ENCODE measurements at regions not wholly inside any gene's neighbourhood (a gene's known extent, or its start where the extent isn't known, plus 50 kb on each side); places are given as distances from the start of the nearest gene placed in this dataset.
"Not testable (repeated sequence)": the region's sequence is repeated elsewhere in the genome, so short reads cannot be mapped to it uniquely, and the experiment has no call there.

DNA sequence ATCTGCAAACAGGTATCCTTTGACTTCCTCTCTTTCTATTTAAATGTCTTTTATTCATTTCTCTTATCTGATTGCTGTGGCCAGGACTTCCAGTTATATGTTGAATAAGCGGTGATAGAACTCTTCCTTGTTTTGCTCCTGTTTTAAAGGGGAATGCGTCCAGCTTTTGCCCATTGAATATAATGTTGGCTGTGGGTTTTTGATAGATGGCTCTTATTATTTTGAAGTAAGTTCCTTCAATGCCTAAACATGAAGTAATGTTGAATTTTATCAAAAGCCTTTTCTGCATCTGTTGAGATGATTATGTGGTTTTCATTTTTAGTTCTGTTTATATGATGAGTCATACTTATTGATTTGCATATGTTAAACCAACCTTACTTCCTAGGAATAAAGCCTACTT lies 300.5 kb upstream of the CTNND2 start:
- no peak for DNase-seq

DNA sequence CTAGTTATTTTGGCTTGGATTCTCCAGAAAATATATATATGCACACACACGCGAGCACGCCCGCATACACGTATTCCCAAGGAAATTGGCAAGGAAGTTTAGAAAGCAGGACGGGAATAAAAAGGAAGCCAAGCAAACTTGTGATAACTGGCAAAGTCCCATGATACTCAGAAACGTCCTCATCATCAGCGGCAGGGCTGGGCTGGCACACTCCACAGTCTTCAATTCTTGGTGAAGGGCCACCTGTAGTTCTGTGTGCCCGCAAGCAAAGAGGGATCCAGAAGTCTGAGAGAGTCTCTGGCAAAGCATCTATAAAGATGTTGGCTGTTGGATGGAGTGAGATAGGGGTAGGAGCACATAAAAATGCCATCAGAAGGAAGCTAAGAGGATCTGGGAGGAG lies 289.3 kb upstream of the CTNND2 start:
- DNase-seq: no peak

DNA sequence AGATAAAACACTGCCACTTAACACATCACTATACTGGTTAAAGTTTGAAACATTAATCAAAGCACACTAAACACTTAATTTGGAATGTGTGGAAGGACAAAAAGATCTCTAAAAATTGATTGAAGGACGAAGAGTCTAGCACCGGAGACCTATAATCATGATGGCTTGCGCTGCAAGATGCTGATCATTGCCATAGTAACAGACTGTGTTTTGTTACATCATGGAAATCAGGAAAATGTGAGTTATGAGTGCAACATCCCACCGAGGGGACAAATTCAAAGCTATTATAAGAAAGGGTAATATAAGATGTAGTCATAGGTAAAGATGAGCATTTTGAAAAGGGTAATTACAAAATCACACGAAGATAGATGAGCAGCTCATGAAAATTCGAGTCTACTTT lies 278.8 kb upstream of the CTNND2 start:
- DNase-seq: no peak

DNA sequence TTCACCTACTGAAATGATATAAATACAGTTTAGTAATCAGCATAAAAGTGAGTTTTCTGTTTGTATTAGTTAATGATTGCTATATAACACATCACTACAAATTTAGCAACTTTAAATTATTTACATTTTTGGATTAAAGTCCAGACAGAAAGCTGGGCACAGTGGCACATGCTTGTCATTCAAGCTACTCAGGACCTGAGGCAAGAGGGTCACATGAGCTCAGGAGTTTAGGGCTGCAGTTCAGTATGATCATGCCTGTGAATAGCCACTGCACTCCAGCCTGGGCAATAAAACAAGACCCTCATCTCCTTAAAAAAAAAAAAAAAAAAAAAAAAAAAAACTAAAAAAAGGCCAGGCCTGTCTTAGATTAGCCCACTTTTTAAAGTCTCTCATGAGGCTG lies 273.6 kb upstream of the CTNND2 start:
- no peak for DNase-seq

DNA sequence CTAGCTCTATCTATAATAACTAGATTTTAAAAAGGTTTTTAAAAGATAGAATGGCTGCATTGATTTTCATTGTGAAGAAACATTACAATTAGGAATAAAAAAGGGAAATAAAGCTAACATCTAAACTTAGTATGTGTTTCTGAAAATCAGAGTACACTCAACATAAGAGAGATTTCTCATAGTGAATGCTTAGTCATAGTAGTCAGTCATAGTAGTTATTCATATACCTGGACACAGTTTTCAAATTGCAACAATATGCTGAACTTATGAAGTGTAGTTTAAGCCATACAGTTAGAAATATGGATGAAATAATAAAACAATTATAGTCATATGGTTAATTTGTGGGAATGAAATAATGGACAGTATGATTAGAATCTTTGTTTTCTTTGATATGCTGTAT lies 273.0 kb upstream of the CTNND2 start:
- no peak for DNase-seq

DNA sequence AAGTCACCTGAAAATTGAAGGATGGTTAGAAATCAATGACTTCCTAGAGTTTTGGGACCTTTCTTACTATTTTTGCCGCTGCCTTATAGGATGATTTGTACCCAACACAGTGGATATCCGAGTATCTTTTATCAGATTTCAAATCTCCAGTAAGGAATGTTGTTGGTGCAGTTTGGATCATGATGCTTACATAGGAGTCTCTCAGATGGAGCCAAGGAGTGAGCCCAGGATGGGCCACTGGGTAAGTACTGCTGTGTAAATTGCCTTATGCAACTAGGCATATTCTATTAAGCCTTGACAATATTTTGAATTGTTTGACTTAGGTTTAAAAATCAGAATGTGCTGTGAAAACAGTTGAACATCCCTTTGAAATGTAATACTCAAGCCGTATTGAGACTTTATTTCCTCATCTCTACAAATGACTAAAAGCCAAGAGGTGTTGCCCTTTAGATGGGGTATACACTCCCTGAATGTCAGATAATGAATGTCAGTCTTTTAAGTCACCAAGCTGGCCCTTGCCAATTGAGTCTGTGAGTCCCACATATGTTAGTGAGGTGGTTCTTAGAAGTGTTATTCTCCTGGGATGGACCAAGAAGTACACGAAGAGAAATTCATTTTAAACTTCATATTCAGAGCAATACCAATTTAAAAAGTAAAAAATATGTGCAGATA lies 271.8 kb upstream of the CTNND2 start:
- no peak for DNase-seq

DNA sequence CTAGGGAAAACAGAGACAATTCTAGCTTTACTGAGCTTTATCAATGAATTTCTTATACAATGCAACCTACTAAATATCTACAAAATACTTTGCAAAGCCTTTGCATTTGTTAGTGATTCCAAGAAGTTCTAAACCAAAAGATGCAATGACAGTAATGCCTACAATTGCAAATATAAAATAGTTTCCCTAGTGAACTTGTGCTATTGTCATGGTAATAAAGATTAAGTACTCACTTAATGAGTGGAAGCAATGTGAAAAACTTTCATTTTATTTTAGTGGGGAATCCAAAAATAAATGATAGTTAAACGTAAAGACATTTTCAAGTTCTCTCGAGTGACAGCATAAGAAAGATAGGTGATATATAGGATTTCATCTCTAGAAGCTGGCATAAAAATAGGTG lies 270.5 kb upstream of the CTNND2 start:
- DNase-seq: no peak

DNA sequence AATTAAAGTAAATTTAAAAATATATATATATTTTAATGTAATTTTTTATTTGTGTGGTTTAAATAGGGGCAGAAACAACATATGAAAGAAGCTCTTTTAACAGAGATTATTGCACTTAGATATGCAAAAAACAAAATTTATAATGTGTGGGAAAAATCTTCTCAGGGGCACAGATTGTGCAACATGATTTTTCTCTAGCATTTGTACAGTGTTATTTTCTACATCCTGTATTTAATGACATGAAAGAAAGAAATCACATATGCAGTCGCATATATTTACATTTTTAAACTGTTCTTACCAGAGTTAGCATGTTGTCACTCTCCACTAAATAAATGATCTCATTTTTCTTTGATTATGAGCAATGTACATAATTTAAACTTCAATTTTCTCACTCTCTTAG lies 265.3 kb upstream of the CTNND2 start:
- no peak for DNase-seq

DNA sequence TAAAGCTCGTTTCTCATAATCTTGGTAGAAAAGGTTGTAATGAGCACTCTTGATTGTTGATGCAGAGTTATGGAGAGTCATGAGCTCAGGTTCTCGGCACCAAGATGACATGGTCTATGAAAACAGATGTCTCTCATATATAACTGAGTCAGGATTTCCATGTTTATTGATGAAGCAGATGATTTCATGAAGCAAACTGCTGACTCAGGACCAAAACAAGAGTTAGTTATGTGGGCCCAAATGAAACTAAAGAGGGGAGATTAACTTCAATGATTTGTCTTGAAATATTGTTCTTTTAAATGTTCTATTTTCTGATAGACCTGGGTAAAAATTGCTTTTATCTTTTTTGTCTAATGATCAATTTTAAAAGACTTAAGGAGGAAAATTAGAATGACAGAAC lies 258.6 kb upstream of the CTNND2 start:
- no peak for DNase-seq

DNA sequence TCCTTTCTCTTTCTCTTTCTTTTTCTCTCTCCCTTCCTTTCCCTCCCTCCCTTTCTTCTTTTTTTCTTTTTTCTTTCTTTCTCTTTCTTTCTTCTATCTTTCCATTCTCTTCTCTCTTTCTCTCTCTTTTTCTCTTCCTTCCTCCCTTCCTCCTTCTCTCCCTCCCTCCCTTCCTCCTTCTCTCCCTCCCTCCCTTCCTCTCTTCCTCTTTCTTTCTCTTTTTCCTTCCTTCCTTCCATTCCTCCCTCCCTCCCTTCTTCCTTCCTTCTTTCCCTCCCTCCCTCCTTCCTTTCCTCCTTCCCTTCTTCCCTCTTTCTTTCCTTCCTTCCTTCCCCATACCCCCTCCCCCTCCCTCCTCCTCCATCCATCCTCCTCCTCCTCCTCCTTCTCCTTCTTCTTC lies 243.3 kb upstream of the CTNND2 start:
- no peak for DNase-seq

DNA sequence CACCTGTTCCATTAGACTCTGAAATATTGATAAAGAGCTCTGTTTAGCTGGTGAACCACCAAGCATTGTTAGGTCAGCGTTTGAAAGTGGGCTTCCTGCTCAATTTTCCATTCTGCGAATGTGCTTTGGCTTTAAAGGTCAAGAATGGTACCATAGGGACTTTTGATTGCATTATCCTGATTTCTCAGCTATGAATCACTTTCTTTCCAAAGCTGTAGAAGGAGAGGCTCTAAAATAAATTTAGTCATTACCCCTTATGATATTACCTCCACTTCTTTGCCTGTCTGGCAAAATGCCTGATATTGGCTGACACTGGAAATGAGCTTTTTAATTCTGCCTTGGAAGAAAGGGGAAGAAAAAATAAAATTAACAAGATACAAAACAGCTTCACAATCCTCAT lies 237.2 kb upstream of the CTNND2 start:
- DNase-seq: no peak

DNA sequence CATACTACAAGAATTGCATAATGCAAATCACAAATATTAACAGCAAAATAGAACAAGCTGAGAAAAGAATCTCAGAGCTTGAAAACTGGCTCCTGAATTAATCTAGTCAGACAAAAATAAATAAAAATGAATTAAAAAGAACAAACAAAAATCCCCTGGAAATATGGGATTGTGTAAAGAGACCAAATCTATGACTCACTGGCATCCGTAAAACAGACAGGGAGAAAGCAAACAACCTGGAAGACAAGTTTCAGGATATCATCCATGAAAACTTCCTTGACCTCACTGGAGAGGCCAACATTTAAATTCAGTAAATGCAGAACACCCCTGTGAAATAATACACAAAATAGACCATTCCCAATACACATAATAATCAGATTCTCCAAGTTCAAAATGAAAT lies 229.3 kb upstream of the CTNND2 start:
- no peak for DNase-seq

DNA sequence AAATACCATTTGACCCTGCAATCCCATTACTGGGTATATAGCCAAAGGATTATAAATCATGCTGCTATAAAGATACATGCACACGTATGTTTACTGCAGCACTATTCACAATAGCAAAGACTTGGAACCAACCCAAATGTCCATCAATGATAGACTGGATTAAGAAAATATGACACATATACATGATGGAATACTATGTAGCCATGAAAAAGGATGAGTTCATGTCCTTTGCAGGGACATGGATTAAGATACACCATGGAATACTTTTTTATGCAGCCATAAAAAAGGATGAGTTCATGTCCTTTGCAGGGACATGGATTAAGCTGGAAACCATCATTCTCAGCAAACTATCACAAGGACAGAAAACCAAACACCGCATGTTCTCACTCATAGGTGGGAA lies 226.8 kb upstream of the CTNND2 start:
- not testable (repeated sequence) for DNase-seq

DNA sequence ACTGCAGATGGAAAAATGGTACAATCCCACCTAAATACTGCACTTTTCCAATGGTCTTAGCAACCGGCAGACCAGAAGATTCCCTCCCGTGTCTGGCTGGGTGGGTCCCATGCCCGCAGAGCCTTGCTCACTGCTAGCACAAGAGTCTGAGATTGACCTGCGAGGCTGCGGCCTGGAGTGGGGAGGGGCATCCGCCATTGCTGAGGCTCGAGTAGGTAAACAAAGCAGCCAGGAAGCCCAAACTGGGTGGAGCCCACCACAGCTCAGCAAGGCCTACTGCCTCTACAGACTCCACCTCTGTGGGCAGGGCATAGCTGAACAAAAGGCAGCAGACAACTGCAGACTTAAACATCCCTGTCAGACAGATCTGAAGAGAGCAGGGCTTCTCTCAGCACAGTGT lies 221.6 kb upstream of the CTNND2 start:
- no peak for DNase-seq

DNA sequence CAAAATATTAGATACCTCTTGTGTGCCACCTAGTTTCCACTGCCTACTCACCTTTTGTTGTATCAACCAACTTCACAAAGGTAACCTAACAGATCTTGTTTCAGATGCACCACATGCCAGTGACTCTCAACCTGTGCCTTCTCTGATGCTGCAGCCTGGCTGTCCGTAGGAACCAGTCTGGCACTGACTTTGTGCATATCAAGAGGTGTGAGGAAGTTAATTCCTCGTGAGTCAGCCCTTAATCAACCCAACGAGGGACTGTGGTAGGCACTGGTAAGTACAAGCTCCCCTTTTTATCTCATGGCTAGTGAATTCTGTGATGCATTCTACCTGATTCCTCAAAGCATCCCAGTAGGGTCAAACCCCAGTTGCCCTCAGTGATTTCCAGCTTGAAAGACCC lies 215.4 kb upstream of the CTNND2 start:
- DNase-seq: no peak

DNA sequence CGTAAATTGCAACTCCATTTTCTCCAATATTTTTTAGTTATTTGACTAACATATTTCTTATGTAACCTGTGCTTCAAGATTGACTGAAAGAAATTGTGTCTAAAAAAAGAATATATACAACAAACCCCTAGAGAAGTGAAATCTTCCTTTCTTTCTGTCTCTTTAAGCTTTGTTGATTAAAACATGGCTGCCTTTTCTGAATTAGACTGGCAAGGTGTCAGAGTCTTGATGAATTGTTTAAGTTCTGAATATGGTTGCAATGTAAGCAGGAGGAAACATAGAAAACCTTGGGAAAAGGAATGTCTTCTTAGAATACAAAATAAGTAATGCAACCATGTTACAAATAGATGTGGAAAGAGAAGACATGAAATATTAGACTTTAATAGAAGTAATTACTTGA lies 209.8 kb upstream of the CTNND2 start:
- no peak for DNase-seq

DNA sequence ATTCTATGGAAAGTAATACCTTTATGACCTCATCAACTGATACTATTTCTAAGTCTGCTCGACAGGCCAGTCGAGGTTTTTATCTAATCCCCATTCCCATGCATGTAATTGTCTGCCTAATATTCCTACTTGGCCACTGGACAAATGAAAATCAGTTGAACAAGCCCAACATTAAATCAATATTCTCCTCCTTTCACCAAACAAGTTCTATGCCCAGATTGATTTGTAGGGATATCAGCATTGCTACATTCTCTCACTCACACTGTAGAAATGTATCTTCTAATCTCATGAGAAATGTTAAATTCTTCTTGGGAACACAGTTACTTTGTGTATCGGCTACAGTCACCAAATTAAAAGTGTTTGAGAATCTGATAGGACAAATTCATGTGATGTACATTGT lies 208.8 kb upstream of the CTNND2 start:
- no peak for DNase-seq

DNA sequence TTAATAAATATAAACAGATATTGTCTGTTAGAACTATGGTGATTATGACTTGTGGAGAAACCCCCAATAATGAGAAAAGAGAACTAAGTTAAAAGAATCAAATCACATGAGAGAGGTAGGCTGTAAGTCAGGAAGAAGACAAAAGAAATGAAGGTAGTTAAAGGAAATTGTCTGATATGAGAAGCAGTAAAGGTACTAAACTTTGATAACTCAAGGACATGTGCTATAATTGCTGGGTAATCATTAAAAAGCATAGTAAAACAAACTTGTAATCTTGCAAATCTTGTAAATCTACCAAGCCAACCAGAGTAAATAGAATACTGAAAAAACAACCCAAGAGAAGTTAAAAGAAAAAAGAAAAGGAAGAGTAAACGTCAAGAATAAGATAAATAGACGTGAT lies 207.0 kb upstream of the CTNND2 start:
- no peak for DNase-seq

DNA sequence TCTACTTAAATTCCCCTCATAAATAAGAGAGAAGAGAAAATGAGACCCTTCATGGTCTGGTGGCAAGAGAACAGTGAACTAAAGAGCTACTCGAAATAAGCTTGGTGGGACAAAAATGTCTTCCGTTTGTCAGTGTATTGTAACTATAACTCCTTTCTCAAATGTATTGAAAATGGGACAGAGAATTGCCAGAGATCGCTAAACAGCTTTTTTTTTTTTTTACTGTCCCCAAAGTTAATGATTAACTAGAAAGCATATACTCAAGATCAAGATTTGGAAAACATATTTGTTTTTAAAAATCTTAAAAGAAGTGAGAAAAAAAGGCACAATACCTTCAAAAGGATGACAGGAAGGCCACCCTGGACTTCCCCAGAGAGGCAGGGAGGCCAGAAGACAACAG lies 206.4 kb upstream of the CTNND2 start:
- no peak for DNase-seq

DNA sequence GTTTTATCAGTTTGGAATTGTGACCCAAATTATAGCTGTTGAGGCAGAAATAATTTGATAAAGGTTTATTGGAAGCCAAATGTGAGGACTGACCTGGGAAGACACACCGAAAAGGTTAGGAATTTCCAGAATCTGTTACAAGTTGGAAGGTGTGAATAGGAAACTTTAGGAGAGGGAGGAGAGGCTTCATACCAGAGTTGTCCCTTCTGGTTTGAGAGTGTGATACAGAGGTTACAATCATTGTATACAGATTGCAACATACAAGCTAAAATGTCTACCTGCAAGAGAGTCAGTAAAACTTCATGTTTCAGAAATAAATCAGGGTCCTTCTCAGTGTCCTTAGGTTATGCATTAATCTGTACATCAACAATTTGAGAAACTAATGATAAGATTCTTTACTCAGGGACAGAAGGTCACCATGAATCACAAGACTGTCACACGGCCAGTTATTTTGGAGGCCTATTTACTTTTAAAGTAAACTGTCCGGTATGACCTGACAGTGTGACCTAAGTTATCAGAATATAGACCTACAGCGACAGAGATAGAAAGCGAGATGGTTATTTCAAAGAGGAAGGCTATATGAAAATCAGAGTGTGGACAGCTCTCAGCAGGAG lies 204.9 kb upstream of the CTNND2 start:
- DNase-seq: no peak

DNA sequence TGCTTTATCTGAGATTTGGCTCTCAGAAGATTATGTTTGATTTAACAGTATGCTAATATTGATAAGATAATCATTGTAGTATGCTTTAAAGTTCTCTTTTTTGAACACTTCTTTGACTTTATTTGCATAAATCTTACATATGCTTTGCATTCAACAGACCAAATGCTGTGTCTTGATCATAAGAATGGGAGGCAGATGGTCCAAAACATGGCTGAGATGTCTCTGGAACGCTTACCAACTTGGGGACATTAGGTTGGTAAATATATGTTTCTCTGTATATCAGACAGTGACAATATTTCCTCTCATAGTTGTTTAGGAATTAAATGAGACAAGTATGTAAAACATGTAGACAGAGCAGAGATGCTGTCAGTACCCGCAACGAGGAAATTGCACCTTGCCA lies 197.9 kb upstream of the CTNND2 start:
- DNase-seq: no peak

DNA sequence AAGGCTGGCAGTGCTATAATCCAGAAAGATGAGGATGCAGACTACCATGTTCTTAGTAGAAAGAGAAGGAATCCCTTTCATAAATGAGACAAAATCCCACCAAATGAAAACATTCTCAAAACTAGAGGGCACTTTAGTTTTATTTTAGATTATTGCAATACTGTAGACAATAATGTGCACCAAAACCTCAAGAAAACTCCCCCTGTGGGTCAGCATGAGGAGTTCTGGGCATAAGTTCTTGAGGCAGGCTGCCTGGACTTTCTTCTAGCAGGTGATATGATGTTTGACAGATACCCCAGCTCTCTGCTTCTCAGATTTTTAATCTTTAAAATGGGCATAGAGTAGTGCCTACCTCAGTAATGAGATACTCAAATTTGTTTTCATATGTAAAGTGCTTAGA lies 196.3 kb upstream of the CTNND2 start:
- DNase-seq: no peak

DNA sequence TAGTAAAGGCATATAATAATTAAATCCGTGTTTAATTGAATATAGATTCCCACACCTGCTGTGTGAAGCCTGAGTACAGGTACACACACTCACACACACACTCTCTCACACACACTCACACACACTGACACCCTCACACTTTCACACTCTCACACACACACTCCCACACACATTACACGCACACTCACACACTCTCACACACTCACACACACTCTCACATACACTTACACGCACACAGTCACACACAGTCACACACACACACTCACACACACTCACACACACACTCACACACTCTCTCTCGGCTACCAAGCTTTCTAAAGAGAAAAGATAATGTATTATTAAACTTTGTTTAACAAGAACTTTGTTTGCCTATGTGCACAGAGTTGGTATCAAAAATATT lies 195.1 kb upstream of the CTNND2 start:
- no peak for DNase-seq

DNA sequence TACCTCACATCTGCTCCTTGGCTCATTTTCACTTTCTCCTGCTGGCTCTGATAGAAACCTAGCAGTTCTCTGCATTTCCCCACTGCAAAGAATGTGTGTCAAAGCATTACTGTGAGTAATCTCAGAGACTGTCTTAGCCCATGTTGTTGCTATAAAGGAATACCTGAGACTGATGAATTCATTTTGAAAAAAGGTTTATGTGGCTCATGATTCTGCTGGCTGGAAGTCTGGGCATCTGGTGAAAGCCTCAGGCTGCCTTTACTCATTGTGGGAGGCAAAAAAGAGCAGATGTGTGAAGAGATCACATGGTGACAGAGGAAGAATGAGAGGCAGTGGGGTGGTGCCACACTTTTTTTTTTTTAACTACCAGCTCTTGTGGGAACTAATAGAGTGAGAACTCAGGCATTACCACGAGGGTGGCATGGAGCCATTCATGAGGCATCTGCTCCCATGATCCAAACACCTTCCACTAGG lies 191.6 kb upstream of the CTNND2 start:
- no peak for DNase-seq

DNA sequence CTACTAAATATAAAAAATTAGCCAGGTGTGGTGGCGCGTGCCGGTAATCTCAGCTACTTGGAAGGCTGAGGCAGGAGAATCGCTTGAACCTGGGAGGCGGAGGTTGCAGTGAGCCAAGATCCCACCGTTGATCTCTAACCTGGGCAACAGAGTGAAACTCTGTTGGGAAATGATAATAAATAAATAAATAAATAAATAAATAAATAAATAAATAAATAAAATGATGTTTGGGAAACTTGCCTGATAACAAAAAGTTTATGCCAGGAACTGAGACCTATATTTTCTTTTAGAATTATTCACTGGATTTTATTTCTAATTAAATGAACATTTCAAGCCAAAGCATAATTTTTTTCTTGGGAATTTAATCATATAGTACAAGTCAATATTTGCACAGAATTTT lies 189.3 kb upstream of the CTNND2 start:
- DNase-seq: no peak

Measured in NCI-H510A treated with DMSO at 0.1 percent for 48 hours (cell line).